ENCODE measurements at regions not wholly inside any gene's neighbourhood (a gene's known extent, or its start where the extent isn't known, plus 50 kb on each side); places are given as distances from the start of the nearest gene placed in this dataset.

DNA sequence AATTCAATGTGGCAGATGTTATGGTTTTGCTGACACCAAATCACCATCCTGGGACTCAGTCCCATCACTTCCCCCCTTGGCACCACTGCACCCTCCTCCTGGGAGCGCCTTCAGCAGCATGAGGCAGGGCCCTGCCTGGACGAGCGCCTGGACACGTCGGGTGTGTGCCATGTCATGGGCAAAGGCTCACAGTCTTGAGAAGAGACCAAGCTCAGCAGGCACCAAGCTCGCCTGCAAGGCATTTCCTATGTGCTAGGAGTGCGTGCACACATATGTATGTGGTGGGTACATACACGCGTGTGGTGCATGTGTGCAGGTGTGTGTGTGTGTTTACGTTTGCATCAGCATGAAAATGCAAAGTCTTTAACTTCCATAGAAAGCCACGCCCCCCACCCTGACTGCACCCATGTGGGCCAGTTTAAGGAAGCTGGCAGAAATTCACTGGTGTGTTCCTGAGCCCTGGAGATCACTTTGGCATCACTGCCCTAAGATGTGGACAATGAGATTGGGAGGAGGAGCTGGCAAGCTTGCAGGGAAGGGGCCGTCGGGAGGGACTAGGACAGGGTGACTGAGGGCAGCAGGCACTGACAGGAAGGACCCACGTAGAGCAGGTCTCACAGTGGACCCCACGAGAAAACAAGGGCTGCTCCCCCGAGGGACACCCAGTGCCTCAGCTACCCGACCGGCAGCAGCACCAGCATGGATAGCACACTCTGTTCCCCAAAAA lies 169.9 kb upstream of the PPP2R2D start:
- H3K4me3 ChIP-seq (ENCODE audit: low read length), result no peak overlapping the region
- intact Hi-C loops (cut with DNase I, micrococcal nuclease), result no loop called here
- no peaks in the 10 kb centered on the region for H3K36me3 Mint-ChIP-seq (ENCODE audit: low read depth)
- TF ChIP-seq, protein P1, sequence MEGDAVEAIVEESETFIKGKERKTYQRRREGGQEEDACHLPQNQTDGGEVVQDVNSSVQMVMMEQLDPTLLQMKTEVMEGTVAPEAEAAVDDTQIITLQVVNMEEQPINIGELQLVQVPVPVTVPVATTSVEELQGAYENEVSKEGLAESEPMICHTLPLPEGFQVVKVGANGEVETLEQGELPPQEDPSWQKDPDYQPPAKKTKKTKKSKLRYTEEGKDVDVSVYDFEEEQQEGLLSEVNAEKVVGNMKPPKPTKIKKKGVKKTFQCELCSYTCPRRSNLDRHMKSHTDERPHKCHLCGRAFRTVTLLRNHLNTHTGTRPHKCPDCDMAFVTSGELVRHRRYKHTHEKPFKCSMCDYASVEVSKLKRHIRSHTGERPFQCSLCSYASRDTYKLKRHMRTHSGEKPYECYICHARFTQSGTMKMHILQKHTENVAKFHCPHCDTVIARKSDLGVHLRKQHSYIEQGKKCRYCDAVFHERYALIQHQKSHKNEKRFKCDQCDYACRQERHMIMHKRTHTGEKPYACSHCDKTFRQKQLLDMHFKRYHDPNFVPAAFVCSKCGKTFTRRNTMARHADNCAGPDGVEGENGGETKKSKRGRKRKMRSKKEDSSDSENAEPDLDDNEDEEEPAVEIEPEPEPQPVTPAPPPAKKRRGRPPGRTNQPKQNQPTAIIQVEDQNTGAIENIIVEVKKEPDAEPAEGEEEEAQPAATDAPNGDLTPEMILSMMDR (IDR thresholded peaks at IDR 0.05), result no peak
- no peaks in the 10 kb centered on the region for H3K4me1 Mint-ChIP-seq (ENCODE audit: low read depth)
- H3K9me3 ChIP-seq (ENCODE audit: control insufficient read depth in 1 of 2, insufficient read depth in 1 of 2, low read length in 2 of 2), result peaks cover 0 to 9% of the 10 kb centered on the region in 2 experiments
- H3K36me3 ChIP-seq (ENCODE audit: insufficient read depth, low read length), result no peaks in the 10 kb centered on the region
- H3K4me3 Mint-ChIP-seq, result no peak overlapping the region
- H3K27ac ChIP-seq (ENCODE audit: low read depth in 1 of 2, low read length in 2 of 2), result no peak overlapping the region
- DNase-seq (peak in 2 of 14 experiments; percentile 1 to 20), ATAC-seq (ENCODE audit: poor library complexity) (no peak)
- no peaks in the 10 kb centered on the region for H3K9me3 Mint-ChIP-seq
- no peaks in the 10 kb centered on the region for H3K4me1 ChIP-seq (ENCODE audit: insufficient read depth, low read length)
- peaks cover 11% of the 10 kb centered on the region for H3K27me3 Mint-ChIP-seq
- no peak overlapping the region for H3K27ac Mint-ChIP-seq
- no peaks in the 10 kb centered on the region for H3K27me3 ChIP-seq (ENCODE audit: control insufficient read depth in 1 of 2, insufficient read depth in 2 of 2, low read length in 2 of 2)
- ChIA-PET POLR2A (no interaction called here), CTCF (no interaction called here)

DNA sequence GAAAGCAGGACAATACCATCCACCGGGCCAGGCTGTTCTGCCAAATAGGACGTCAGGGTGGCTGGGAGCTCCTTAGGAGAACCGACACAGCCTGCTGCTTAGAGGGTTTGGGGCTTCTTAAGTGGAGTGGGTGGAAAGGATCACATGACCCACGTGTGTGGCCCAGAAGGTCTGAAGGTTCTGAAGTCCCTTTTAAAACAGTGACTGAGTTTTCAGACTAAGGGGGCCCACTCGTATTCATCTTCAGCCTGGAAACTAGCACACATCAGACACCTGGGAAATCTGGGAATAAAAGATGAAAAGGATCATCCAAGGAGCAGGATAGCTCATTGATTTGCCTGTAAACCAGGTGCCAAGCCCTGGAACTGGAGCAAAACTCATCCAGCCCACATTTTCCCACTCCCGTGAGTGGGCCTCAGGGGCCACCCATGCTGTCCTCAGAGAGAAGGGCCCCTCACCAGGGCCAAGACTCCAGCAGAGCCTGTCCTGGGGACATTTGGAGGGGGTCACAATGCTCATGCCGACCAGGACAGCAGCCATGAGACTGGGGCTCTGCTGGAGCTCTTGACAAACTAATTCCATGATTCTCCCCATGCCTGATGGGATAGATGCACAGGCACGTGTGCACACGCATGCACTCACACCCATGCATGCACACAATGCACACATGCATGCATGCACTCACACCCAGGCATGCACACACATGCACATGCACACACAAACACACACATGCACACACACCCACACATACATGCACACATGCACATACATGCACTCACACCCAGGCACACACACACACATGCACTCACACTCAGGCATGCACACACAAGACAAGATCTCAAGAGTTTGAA lies 168.8 kb upstream of the PPP2R2D start:
- Mint-ChIP-seq H3K36me3 (ENCODE audit: low read depth) (no peaks in the 10 kb centered on the region), H3K4me3 (no peak overlapping the region), H3K27me3 (peaks cover 5% of the 10 kb centered on the region), H3K27ac (no peak overlapping the region), H3K9me3 (no peaks in the 10 kb centered on the region), H3K4me1 (ENCODE audit: low read depth) (no peaks in the 10 kb centered on the region)
- CTCF ChIA-PET, result no interaction called here
- no peaks in the 10 kb centered on the region for H3K4me1 ChIP-seq (ENCODE audit: insufficient read depth, low read length)
- peaks cover 0 to 15% of the 10 kb centered on the region in 2 experiments for H3K9me3 ChIP-seq (ENCODE audit: control insufficient read depth in 1 of 2, insufficient read depth in 1 of 2, low read length in 2 of 2)
- no peaks in the 10 kb centered on the region for H3K36me3 ChIP-seq (ENCODE audit: insufficient read depth, low read length)
- TF ChIP-seq, protein P1 (IDR thresholded peaks at IDR 0.05), result no peak
- no peak overlapping the region for H3K4me3 ChIP-seq (ENCODE audit: low read length)
- intact Hi-C loops (cut with DNase I, micrococcal nuclease), result no loop called here
- DNase-seq (peak in 2 of 14 experiments; percentile 1 to 12), ATAC-seq (ENCODE audit: poor library complexity) (no peak)
- no peaks in the 10 kb centered on the region for H3K27me3 ChIP-seq (ENCODE audit: control insufficient read depth in 1 of 2, insufficient read depth in 2 of 2, low read length in 2 of 2)
- no peak overlapping the region for H3K27ac ChIP-seq (ENCODE audit: low read depth in 1 of 2, low read length in 2 of 2)
- POLR2A ChIA-PET, result no interaction called here

DNA sequence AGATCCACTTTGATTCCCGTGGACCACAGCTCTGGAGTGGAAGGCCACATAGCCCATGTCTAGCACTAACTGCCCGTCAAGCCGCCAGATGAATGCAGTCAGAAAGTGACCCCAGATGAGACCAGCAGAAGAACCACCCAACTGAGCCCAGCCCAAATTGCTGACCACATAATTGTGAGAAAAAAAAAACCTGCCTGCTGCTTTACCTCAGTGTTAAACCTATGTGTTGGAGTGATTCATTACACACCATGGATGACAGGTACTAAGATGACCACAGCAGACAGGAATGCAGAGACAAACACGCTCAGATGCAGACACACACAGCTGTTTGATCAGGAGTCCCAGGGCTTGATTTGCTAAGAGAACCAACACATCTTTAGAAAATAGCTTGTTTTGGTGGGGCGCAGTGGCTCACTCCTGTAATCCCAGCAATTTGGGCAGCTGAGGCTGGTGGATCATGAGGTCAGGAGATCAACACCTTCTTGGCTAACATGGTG lies 168.1 kb upstream of the PPP2R2D start:
- H3K4me3 Mint-ChIP-seq, result no peak overlapping the region
- no peak for ATAC-seq (ENCODE audit: poor library complexity)
- H3K27me3 Mint-ChIP-seq, result no peaks in the 10 kb centered on the region
- Histone ChIP-seq H3K9me3 (ENCODE audit: control insufficient read depth in 1 of 2, insufficient read depth in 1 of 2, low read length in 2 of 2) (peaks cover 0 to 15% of the 10 kb centered on the region in 2 experiments), H3K4me3 (ENCODE audit: low read length) (no peak overlapping the region), H3K27me3 (ENCODE audit: control insufficient read depth in 1 of 2, insufficient read depth in 2 of 2, low read length in 2 of 2) (no peaks in the 10 kb centered on the region), H3K36me3 (ENCODE audit: insufficient read depth, low read length) (no peaks in the 10 kb centered on the region), H3K27ac (ENCODE audit: low read depth in 1 of 2, low read length in 2 of 2) (no peak overlapping the region), H3K4me1 (ENCODE audit: insufficient read depth, low read length) (no peaks in the 10 kb centered on the region)
- ChIA-PET POLR2A (no interaction called here), CTCF (no interaction called here)
- no peaks in the 10 kb centered on the region for H3K9me3 Mint-ChIP-seq
- DNase-seq, result no peak
- H3K36me3 Mint-ChIP-seq (ENCODE audit: low read depth), result no peaks in the 10 kb centered on the region
- TF ChIP-seq, protein P1 (IDR thresholded peaks at IDR 0.05), result no peak
- no peak overlapping the region for H3K27ac Mint-ChIP-seq
- H3K4me1 Mint-ChIP-seq (ENCODE audit: low read depth), result no peaks in the 10 kb centered on the region
- intact Hi-C loops (cut with DNase I, micrococcal nuclease), result no loop called here
